HCT116 (cell line): ENCODE measurements at regions not wholly inside any gene's neighbourhood (a gene's known extent, or its start where the extent isn't known, plus 50 kb on each side); places are given as distances from the start of the nearest gene placed in this dataset.

ENCODE experiments used
- ATAC-seq: fragments of 200-7000 bp; cut with Tn5 transposase; 2 replicates; pipeline ENCODE4 v1.9.1; 2020; ENCODE audit warnings: mild to moderate bottlenecking, moderate library complexity
- BruUV-seq: library from RNA; stranded (reverse); fragments of 400-500 nt; replicated peaks from 2 replicates; lab custom pipeline; 2021; lab: Mats Ljungman, UMichigan
- CTCF ChIA-PET: fragments of 300-600 bp; sonication (Branson Sonifier 250); formaldehyde crosslinking; loops from one replicate; lab custom pipeline; 2021; ENCODE audit warnings: antibody characterized with exemption; lab: Charles Lee
- POLR2A ChIA-PET: fragments of 300-600, 350-600 bp; sonication (Branson Sonifier 250); formaldehyde crosslinking; loops from one replicate; lab custom pipeline; 2021; ENCODE audit warnings: antibody characterized with exemption; lab: Charles Lee
- RAD21 ChIA-PET, 2 experiments: fragments of 300-600 bp; sonication (Branson Sonifier 250); formaldehyde crosslinking; loops; one replicate each; lab custom pipeline; 2023; ENCODE audit warnings: low total read pairs in 2 of 2; ENCODE audit not compliant: uncharacterized antibody in 2 of 2, unreplicated experiment in 2 of 2, low non-redundant PET in 1 of 2; lab: Charles Lee
- DNase-seq: peaks from one replicate; pipeline ENCODE4 v3.0.0-alpha.2; 2010; ENCODE audit warnings: low read depth, low spot score
- H2AFZ ChIP-seq: fragments of 200-600 bp; shearing (Covaris generic), sonication (generic); 2 replicates; pipeline ENCODE4 v1.6.1; 2017; ENCODE audit warnings: low read depth, mixed run types, mixed read lengths, antibody characterized with exemption, low read length; ENCODE audit not compliant: poor library complexity, severe bottlenecking
- H3K27ac ChIP-seq: 2 replicates; pipeline ENCODE4 v1.5.1; 2012; ENCODE audit warnings: low read depth, low read length
- H3K27me3 ChIP-seq: fragments of 200-600 bp; sonication (generic); 2 replicates; pipeline ENCODE4 v1.6.1; 2016; ENCODE audit warnings: mixed run types, low read length, mixed read lengths; ENCODE audit not compliant: insufficient read depth
- H3K36me3 ChIP-seq, 2 experiments: fragments of 200-500 bp in 1 of 2; fragments of 200-600 bp in 1 of 2; sonication (Bioruptor generic) in 1 of 2; sonication (generic) in 1 of 2; 2 replicates each; pipeline versions ENCODE4 v1.5.1 to v1.6.1; 2014 to 2016; ENCODE audit warnings: low read length in 2 of 2, inconsistent platforms in 1 of 2, mixed read lengths in 1 of 2, mixed run types in 1 of 2; ENCODE audit not compliant: insufficient read depth in 2 of 2, control insufficient read depth in 1 of 2
- H3K4me1 ChIP-seq, 2 experiments: fragments of 200-600 bp in 1 of 2; sonication (generic) in 1 of 2; 2 replicates each; pipeline versions ENCODE4 v1.5.1 to v1.6.1; 2012 to 2017; ENCODE audit warnings: low read length in 2 of 2, inconsistent platforms in 1 of 2, mild to moderate bottlenecking in 1 of 2, mixed read lengths in 1 of 2, mixed run types in 1 of 2, moderate library complexity in 1 of 2; ENCODE audit not compliant: insufficient read depth in 2 of 2, control insufficient read depth in 1 of 2
- H3K4me2 ChIP-seq: fragments of 200-600 bp; sonication (generic); 2 replicates; pipeline ENCODE4 v1.6.1; 2017; ENCODE audit warnings: mixed run types, low read length, mixed read lengths
- H3K4me3 ChIP-seq, 2 experiments: fragments of 200-600 bp in 1 of 2; sonication (generic) in 1 of 2; replicated peaks in 1 of 2; 2 replicates each; pipeline ENCODE4 v1.5.1; 2011 to 2016; ENCODE audit warnings: low read length in 2 of 2, control low read depth in 1 of 2, low read depth in 1 of 2, mild to moderate bottlenecking in 1 of 2, mixed read lengths in 1 of 2, mixed run types in 1 of 2
- H3K79me2 ChIP-seq: fragments of 200-600 bp; sonication (generic); 2 replicates; pipeline ENCODE4 v1.6.1; 2017; ENCODE audit warnings: mild to moderate bottlenecking, mixed run types, low read length, moderate library complexity, mixed read lengths; ENCODE audit not compliant: insufficient read depth
- H3K9ac ChIP-seq: fragments of 200-600 bp; sonication (generic); 2 replicates; pipeline ENCODE4 v1.6.1; 2016; ENCODE audit warnings: low read length, mixed read lengths
- H3K9me2 ChIP-seq: fragments of 200-600 bp; sonication (generic), shearing (Covaris generic); 2 replicates; pipeline ENCODE4 v1.6.1; 2017; ENCODE audit warnings: mixed run types, mild to moderate bottlenecking, moderate library complexity; ENCODE audit not compliant: insufficient read depth
- H3K9me3 ChIP-seq, 2 experiments: fragments of 200-500 bp in 1 of 2; fragments of 200-600 bp in 1 of 2; sonication (Bioruptor generic) in 1 of 2; sonication (generic) in 1 of 2; 2 replicates each; pipeline ENCODE4 v1.6.1; 2014 to 2017; ENCODE audit warnings: low read length in 2 of 2, mixed read lengths in 2 of 2, inconsistent platforms in 1 of 2, low read depth in 1 of 2, mild to moderate bottlenecking in 1 of 2, mixed run types in 1 of 2, moderate library complexity in 1 of 2; ENCODE audit not compliant: control insufficient read depth in 1 of 2, insufficient read depth in 1 of 2
- H4K20me1 ChIP-seq: fragments of 200-600 bp; sonication (generic), shearing (Covaris generic); 2 replicates; pipeline ENCODE4 v1.6.1; 2017; ENCODE audit warnings: mixed run types, mild to moderate bottlenecking, moderate library complexity; ENCODE audit not compliant: insufficient read depth
- CBX3 ChIP-seq: IDR thresholded peaks from 2 replicates; pipeline ENCODE4 v1.6.1; 2012; ENCODE audit warnings: low read depth
- CEBPB ChIP-seq: IDR thresholded peaks from 2 replicates; pipeline ENCODE4 v1.6.1; 2012; ENCODE audit warnings: low read depth
- EGR1 ChIP-seq: IDR thresholded peaks from 2 replicates; pipeline ENCODE4 v1.6.1; 2012; ENCODE audit warnings: low read depth
- ELF1 ChIP-seq: IDR thresholded peaks from 2 replicates; pipeline ENCODE4 v1.6.1; 2012; ENCODE audit warnings: low read depth, borderline replicate concordance
- EZH2 ChIP-seq: fragments of 200-600 bp; sonication (generic); IDR thresholded peaks from 2 replicates; pipeline ENCODE4 v1.6.1; 2017; ENCODE audit warnings: antibody characterized with exemption, mixed run types
- EZH2phosphoT487 ChIP-seq: fragments of 200-600 bp; IDR thresholded peaks from 2 replicates; pipeline ENCODE4 v1.6.1; 2018; ENCODE audit warnings: antibody characterized with exemption, borderline replicate concordance
- FOSL1 ChIP-seq: IDR thresholded peaks from 2 replicates; pipeline ENCODE4 v1.6.1; 2012; ENCODE audit warnings: low read depth
- JUND ChIP-seq: IDR thresholded peaks from 2 replicates; pipeline ENCODE4 v1.6.1; 2012
- POLR2A ChIP-seq: IDR thresholded peaks from 2 replicates; pipeline ENCODE4 v1.7.0; 2011; ENCODE audit warnings: borderline replicate concordance; ENCODE audit not compliant: insufficient read depth, insufficient read length; ENCODE audit errors: extremely low read depth
- POLR2AphosphoS5 ChIP-seq: IDR thresholded peaks from 2 replicates; pipeline ENCODE4 v1.6.1; 2011; ENCODE audit warnings: mild to moderate bottlenecking, low read depth, low read length, moderate library complexity
- RAD21 ChIP-seq: IDR thresholded peaks from 2 replicates; pipeline ENCODE4 v1.6.1; 2012; ENCODE audit warnings: low read depth, mild to moderate bottlenecking
- SIN3A ChIP-seq: IDR thresholded peaks from 2 replicates; pipeline ENCODE4 v1.6.1; 2012; ENCODE audit warnings: low read depth
- SP1 ChIP-seq: IDR thresholded peaks from 2 replicates; pipeline ENCODE4 v1.6.1; 2012; ENCODE audit warnings: low read depth
- SRF ChIP-seq: IDR thresholded peaks from 2 replicates; pipeline ENCODE4 v1.6.1; 2012; ENCODE audit warnings: low read depth
- TCF7L2 ChIP-seq: IDR thresholded peaks from 2 replicates; pipeline ENCODE4 v1.7.0; 2011; ENCODE audit warnings: borderline replicate concordance, inconsistent platforms; ENCODE audit not compliant: insufficient read depth, insufficient read length; ENCODE audit errors: extremely low read depth
- intact Hi-C: fragments of 100-400 bp; cut with micrococcal nuclease; formaldehyde crosslinking; loops from 2 replicates; pipeline ENCODE4 v1.10.0; 2022
- TF ChIP-seq, protein P1 (sequence below): IDR thresholded peaks from 2 replicates; pipeline ENCODE4 v1.6.1; 2012
- TF ChIP-seq, protein P2 (sequence below): IDR thresholded peaks from 2 replicates; pipeline ENCODE4 v1.6.1; 2012; ENCODE audit warnings: low read depth
- TF ChIP-seq, protein P3 (sequence below), 3 experiments: fragments of 200-600 bp in 1 of 3; sonication (generic) in 1 of 3; IDR thresholded peaks in 2 of 3; conservative IDR thresholded peaks in 1 of 3; 2 replicates each; pipeline ENCODE4 v1.5.1; 2012 to 2017; ENCODE audit warnings: low read depth in 2 of 3, low read length in 2 of 3, antibody characterized with exemption in 1 of 3, borderline replicate concordance in 1 of 3, control low read depth in 1 of 3, mild to moderate bottlenecking in 1 of 3, mixed read lengths in 1 of 3, mixed run types in 1 of 3, moderate library complexity in 1 of 3; ENCODE audit not compliant: insufficient read depth in 1 of 3

DNA sequence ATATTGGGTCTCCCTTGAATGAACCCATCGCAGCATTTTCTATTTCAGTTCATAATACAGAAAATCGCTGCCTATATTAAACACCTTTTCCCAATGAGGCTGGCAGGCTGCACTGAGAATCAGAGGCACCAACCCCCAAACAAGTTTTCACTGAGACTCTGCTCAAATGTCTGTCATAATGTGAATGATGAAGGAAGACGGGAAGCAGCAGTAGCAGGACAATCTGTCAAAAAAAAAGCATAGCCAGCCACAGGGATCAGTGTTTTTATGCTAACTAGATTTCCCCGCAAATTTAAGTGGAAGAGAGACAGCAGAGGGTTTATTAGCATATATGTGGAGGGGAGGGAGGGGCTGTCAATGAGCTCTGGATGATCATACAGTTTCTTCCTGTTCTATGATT lies 162.7 kb upstream of the PDE4D start:
- H3K4me2 ChIP-seq = no peak overlapping the region
- POLR2A ChIA-PET = no interaction called here
- no peak overlapping the region for H3K4me3 ChIP-seq
- no peaks in the 10 kb centered on the region for H3K36me3 ChIP-seq
- H3K9me3 ChIP-seq = no peaks in the 10 kb centered on the region
- H3K9me2 ChIP-seq = no peaks in the 10 kb centered on the region
- ATAC-seq (no peak), DNase-seq (no peak)
- no peaks in the 10 kb centered on the region for H3K27me3 ChIP-seq
- no peak overlapping the region for H3K9ac ChIP-seq
- RAD21 ChIA-PET = no interaction called here
- H2AFZ ChIP-seq = no peak overlapping the region
- no peaks in the 10 kb centered on the region for H3K4me1 ChIP-seq
- intact Hi-C loops = no loop called here
- CTCF ChIA-PET = no interaction called here
- H3K79me2 ChIP-seq = no peaks in the 10 kb centered on the region
- no TSS peak for BruUV-seq
- H4K20me1 ChIP-seq = no peaks in the 10 kb centered on the region
- TF ChIP-seq, protein P1, sequence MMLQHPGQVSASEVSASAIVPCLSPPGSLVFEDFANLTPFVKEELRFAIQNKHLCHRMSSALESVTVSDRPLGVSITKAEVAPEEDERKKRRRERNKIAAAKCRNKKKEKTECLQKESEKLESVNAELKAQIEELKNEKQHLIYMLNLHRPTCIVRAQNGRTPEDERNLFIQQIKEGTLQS = no peak
- TF ChIP-seq EZH2 = no peak
- no peak overlapping the region for H3K27ac ChIP-seq

DNA sequence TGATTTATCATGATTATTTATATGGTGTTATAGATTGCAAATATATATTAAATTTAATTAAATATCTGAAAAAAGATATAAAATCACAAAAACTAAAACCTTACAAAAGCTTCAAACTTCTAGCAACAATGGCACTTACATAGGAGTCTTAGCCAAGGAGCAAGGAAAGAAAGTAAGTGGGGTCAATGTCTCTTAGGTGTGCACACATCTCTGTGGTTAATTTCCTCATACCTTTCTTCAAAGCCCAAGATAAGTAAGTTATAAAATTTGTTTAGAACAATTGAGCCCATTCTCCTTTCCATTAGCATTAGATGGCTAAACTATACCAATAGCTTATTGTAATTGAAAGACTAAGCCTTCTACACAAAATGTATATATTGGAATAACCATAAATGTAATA lies 161.6 kb upstream of the PDE4D start:
- Histone ChIP-seq H4K20me1 (no peaks in the 10 kb centered on the region), H2AFZ (no peak overlapping the region), H3K4me3 (no peak overlapping the region), H3K4me2 (no peak overlapping the region), H3K79me2 (no peaks in the 10 kb centered on the region), H3K36me3 (no peaks in the 10 kb centered on the region), H3K4me1 (no peaks in the 10 kb centered on the region), H3K9me2 (no peaks in the 10 kb centered on the region), H3K27me3 (no peaks in the 10 kb centered on the region), H3K9ac (no peak overlapping the region), H3K9me3 (no peaks in the 10 kb centered on the region), H3K27ac (no peak overlapping the region)
- intact Hi-C loops = no loop called here
- ChIA-PET POLR2A (no interaction called here), CTCF (no interaction called here), RAD21 (no interaction called here)
- ATAC-seq (no peak), DNase-seq (no peak)
- BruUV-seq = no TSS peak
- TF ChIP-seq FOSL1 (no peak), SRF (no peak), RAD21 (no peak), CEBPB (no peak), EZH2 (no peak), EZH2phosphoT487 (no peak), SIN3A (no peak), POLR2AphosphoS5 (no peak), JUND (no peak), SP1 (no peak), POLR2A (no peak), CBX3 (no peak), TCF7L2 (no peak), EGR1 (no peak), ELF1 (no peak)
- TF ChIP-seq, protein P2, sequence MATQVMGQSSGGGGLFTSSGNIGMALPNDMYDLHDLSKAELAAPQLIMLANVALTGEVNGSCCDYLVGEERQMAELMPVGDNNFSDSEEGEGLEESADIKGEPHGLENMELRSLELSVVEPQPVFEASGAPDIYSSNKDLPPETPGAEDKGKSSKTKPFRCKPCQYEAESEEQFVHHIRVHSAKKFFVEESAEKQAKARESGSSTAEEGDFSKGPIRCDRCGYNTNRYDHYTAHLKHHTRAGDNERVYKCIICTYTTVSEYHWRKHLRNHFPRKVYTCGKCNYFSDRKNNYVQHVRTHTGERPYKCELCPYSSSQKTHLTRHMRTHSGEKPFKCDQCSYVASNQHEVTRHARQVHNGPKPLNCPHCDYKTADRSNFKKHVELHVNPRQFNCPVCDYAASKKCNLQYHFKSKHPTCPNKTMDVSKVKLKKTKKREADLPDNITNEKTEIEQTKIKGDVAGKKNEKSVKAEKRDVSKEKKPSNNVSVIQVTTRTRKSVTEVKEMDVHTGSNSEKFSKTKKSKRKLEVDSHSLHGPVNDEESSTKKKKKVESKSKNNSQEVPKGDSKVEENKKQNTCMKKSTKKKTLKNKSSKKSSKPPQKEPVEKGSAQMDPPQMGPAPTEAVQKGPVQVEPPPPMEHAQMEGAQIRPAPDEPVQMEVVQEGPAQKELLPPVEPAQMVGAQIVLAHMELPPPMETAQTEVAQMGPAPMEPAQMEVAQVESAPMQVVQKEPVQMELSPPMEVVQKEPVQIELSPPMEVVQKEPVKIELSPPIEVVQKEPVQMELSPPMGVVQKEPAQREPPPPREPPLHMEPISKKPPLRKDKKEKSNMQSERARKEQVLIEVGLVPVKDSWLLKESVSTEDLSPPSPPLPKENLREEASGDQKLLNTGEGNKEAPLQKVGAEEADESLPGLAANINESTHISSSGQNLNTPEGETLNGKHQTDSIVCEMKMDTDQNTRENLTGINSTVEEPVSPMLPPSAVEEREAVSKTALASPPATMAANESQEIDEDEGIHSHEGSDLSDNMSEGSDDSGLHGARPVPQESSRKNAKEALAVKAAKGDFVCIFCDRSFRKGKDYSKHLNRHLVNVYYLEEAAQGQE = no peak
- TF ChIP-seq, protein P3, sequence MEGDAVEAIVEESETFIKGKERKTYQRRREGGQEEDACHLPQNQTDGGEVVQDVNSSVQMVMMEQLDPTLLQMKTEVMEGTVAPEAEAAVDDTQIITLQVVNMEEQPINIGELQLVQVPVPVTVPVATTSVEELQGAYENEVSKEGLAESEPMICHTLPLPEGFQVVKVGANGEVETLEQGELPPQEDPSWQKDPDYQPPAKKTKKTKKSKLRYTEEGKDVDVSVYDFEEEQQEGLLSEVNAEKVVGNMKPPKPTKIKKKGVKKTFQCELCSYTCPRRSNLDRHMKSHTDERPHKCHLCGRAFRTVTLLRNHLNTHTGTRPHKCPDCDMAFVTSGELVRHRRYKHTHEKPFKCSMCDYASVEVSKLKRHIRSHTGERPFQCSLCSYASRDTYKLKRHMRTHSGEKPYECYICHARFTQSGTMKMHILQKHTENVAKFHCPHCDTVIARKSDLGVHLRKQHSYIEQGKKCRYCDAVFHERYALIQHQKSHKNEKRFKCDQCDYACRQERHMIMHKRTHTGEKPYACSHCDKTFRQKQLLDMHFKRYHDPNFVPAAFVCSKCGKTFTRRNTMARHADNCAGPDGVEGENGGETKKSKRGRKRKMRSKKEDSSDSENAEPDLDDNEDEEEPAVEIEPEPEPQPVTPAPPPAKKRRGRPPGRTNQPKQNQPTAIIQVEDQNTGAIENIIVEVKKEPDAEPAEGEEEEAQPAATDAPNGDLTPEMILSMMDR (IDR thresholded peaks at IDR 0.05 in 2 of 3, conservative IDR thresholded peaks at IDR 0.05 in 1 of 3; ENCODE audit: borderline replicate concordance in 1 of 3, insufficient read depth in 1 of 3, low read depth in 2 of 3, low read length in 2 of 3) = no peak
